NCI-H774 (cell line): ENCODE measurements at regions not wholly inside any gene's neighbourhood (a gene's known extent, or its start where the extent isn't known, plus 50 kb on each side); places are given as distances from the start of the nearest gene placed in this dataset.
"Not testable (repeated sequence)": the region's sequence is repeated elsewhere in the genome, so short reads cannot be mapped to it uniquely, and the experiment has no call there.

ENCODE experiments used
- DNase-seq: peaks from one replicate; lab custom pipeline; 2025; lab: John Stamatoyannopoulos, UW

- DNase-seq, result no peak
These were observed 100.3 kb upstream of the ADAMTS5 start for GRCh38 chr21:27067226-27067625.

GRCh38 chr21:27062443-27062842 lies 95.6 kb upstream of the ADAMTS5 start:
- DNase-seq, result no peak

- DNase-seq, result no peak
These were observed 94.9 kb upstream of the ADAMTS5 start for GRCh38 chr21:27061770-27062169.

GRCh38 chr21:27060190-27060589 lies 93.3 kb upstream of the ADAMTS5 start:
- DNase-seq, result no peak

- no peak for DNase-seq
These were observed 92.1 kb upstream of the ADAMTS5 start for GRCh38 chr21:27058673-27059605.

- no peak for DNase-seq
These were observed 91.1 kb upstream of the ADAMTS5 start for GRCh38 chr21:27057997-27058396.

GRCh38 chr21:27047658-27048314 lies 80.9 kb upstream of the ADAMTS5 start:
- DNase-seq, result no peak

GRCh38 chr21:27047283-27047657 lies 80.4 kb upstream of the ADAMTS5 start:
- no peak for DNase-seq

GRCh38 chr21:27045281-27045985 lies 78.5 kb upstream of the ADAMTS5 start:
- DNase-seq, result no peak

- no peak for DNase-seq
These were observed 76.5 kb upstream of the ADAMTS5 start for GRCh38 chr21:27043377-27043776.

- no peak for DNase-seq
These were observed 74.0 kb upstream of the ADAMTS5 start for GRCh38 chr21:27040738-27041469.

- no peak for DNase-seq
These were observed 69.9 kb upstream of the ADAMTS5 start for GRCh38 chr21:27036736-27037301.

GRCh38 chr21:27035791-27036190 lies 68.9 kb upstream of the ADAMTS5 start:
- DNase-seq, result no peak

GRCh38 chr21:27034796-27035195 lies 67.9 kb upstream of the ADAMTS5 start:
- no peak for DNase-seq

GRCh38 chr21:27033471-27033870 lies 66.6 kb upstream of the ADAMTS5 start:
- DNase-seq, result no peak

DNA sequence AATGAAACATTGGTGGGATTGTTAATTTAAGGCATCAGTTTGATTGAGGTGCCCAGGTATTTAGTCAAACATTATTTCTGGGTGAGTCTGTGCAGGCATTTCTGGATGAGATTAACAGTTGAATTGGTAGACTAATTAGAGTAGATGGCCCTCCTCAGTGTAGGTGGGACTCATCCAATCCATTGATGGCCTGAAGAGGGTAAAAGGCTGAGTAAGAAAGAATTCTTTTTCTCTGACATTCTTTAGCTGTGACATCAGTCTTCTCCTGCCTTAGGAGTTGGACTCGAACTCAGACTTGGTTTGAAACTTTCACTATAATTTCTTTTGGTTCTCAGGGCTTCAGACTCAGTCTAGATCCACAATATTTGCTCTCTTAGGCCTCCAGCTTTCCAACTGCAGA lies 59.6 kb upstream of the ADAMTS5 start:
- DNase-seq, result no peak

DNA sequence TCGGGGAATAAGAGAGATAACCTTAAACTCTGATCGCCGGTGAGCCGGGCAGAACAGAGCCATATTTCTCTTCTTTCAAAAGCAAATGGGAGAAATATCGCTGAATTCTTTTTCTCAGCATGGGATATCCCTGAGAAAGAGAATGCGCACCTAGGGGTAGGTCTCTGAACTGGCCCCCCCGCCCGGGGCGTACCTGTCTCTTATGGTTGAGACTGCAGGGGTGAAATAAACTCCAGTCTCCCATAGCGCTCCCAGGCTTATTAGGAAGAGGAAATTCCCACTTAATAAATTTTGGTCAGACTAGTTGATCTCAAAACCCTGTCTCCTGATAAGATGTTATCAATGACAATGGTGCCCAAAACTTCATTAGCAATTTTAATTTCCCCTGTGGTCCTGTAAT lies 58.8 kb upstream of the ADAMTS5 start:
- DNase-seq, result not testable (repeated sequence)

DNA sequence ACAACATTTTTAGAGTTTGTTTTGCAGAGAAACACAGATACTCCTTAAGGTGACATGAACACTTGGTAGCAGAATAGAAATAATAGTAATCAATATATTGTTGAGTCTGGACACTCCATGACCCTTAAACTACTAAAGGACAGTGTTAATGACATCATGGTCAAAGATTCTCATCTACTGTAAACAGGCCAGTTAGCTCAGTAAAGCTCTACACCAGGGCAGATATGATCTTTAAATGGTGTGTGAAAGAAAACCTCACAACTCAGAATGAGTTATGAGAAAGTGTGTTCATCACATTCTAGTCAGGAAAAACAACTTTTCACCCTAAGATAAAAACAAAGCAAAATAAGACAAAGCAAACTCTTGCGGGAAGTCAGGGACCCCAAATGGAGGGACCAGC lies 58.1 kb upstream of the ADAMTS5 start:
- DNase-seq, result no peak

GRCh38 chr21:27024301-27024700 lies 57.4 kb upstream of the ADAMTS5 start:
- DNase-seq, result no peak

- no peak for DNase-seq
These were observed 56.3 kb upstream of the ADAMTS5 start for GRCh38 chr21:27023186-27023585.

DNA sequence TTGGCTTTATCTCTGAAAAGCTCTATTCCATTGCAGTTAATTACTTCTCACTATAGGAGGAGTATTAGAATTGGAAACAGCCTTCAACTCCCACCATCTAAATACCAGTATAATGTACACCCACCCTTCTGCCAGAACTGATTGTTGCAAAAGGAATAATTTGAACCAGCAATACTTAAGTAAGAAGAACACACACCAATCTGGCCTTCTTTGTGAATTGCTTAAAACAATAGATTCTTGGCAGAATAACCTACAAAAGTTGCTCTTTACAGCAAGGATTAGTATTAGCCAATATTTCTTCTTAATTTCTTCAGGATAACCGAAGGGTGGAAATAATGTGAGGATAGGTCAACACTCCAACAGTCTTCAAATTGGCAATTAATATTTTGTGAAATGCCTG lies 54.9 kb upstream of the ADAMTS5 start:
- no peak for DNase-seq

GRCh38 chr21:27021046-27021445 lies 54.2 kb upstream of the ADAMTS5 start:
- no peak for DNase-seq
